ENCODE measurements at regions not wholly inside any gene's neighbourhood (a gene's known extent, or its start where the extent isn't known, plus 50 kb on each side); places are given as distances from the start of the nearest gene placed in this dataset.

DNA sequence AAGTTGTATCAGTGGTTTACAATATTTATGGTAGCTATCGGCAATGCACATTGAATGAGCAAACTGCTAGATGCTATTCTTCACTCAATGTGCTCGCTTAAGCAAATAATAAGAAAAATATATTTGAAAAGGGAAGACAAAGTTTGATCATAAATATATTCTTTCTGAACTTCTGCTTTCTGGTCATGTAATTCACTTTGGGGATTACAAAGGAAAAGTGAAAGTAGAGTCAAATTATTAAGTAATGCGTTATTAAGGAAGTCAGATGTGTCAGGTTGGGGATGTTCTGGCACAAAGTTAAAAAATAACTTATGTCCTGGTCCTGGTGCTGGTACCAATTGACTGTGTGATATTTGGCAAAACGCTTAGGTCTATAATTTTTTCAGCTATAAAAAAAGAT is 98.0 kb upstream of the TRIM77 start:
- Histone ChIP-seq H3K27me3 (ENCODE audit: insufficient read depth, low read length) (no peaks in the 10 kb centered on the region), H3K27ac (ENCODE audit: low read depth, low read length) (no peak overlapping the region), H3K9me3 (ENCODE audit: control insufficient read depth in 1 of 2, insufficient read depth in 1 of 2, low read depth in 1 of 2, low read length in 2 of 2) (no peaks in the 10 kb centered on the region), H3K9ac (ENCODE audit: low read length) (no peak overlapping the region), H3K79me2 (ENCODE audit: insufficient read depth, low read length) (no peaks in the 10 kb centered on the region), H3K4me3 (replicated peaks in 1 of 2; ENCODE audit: low read depth in 1 of 2, low read length in 2 of 2) (no peak overlapping the region), H3K36me3 (ENCODE audit: control insufficient read depth in 1 of 2, insufficient read depth in 2 of 2, low read length in 2 of 2) (no peaks in the 10 kb centered on the region), H3K4me2 (ENCODE audit: low read length) (no peak overlapping the region), H2AFZ (ENCODE audit: low read depth, low read length, poor library complexity, severe bottlenecking) (no peak overlapping the region), H4K20me1 (ENCODE audit: insufficient read depth) (no peaks in the 10 kb centered on the region), H3K4me1 (ENCODE audit: control insufficient read depth in 1 of 2, insufficient read depth in 2 of 2, low read length in 2 of 2) (no peaks in the 10 kb centered on the region), H3K9me2 (ENCODE audit: insufficient read depth) (no peaks in the 10 kb centered on the region)
- no peak for TF ChIP-seq ELF1 (IDR thresholded peaks at IDR 0.05; ENCODE audit: borderline replicate concordance, low read depth)
- TF ChIP-seq CEBPB (IDR thresholded peaks at IDR 0.05; ENCODE audit: low read depth), result no peak
- no peak for TF ChIP-seq EGR1 (IDR thresholded peaks at IDR 0.05; ENCODE audit: low read depth)
- no peak for TF ChIP-seq SP1 (IDR thresholded peaks at IDR 0.05; ENCODE audit: low read depth)
- no peak for TF ChIP-seq TCF7L2 (IDR thresholded peaks at IDR 0.05; ENCODE audit: borderline replicate concordance, extremely low read depth, insufficient read depth, insufficient read length)
- no peak for TF ChIP-seq ATF3 (IDR thresholded peaks at IDR 0.05)
- no peak for TF ChIP-seq SRF (IDR thresholded peaks at IDR 0.05; ENCODE audit: low read depth)
- TF ChIP-seq JUND (IDR thresholded peaks at IDR 0.05), result no peak
- TF ChIP-seq, protein P1, sequence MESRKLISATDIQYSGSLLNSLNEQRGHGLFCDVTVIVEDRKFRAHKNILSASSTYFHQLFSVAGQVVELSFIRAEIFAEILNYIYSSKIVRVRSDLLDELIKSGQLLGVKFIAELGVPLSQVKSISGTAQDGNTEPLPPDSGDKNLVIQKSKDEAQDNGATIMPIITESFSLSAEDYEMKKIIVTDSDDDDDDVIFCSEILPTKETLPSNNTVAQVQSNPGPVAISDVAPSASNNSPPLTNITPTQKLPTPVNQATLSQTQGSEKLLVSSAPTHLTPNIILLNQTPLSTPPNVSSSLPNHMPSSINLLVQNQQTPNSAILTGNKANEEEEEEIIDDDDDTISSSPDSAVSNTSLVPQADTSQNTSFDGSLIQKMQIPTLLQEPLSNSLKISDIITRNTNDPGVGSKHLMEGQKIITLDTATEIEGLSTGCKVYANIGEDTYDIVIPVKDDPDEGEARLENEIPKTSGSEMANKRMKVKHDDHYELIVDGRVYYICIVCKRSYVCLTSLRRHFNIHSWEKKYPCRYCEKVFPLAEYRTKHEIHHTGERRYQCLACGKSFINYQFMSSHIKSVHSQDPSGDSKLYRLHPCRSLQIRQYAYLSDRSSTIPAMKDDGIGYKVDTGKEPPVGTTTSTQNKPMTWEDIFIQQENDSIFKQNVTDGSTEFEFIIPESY (IDR thresholded peaks at IDR 0.05; ENCODE audit: extremely low read depth, insufficient replicate concordance, low read length), result no peak
- TF ChIP-seq, protein P2, sequence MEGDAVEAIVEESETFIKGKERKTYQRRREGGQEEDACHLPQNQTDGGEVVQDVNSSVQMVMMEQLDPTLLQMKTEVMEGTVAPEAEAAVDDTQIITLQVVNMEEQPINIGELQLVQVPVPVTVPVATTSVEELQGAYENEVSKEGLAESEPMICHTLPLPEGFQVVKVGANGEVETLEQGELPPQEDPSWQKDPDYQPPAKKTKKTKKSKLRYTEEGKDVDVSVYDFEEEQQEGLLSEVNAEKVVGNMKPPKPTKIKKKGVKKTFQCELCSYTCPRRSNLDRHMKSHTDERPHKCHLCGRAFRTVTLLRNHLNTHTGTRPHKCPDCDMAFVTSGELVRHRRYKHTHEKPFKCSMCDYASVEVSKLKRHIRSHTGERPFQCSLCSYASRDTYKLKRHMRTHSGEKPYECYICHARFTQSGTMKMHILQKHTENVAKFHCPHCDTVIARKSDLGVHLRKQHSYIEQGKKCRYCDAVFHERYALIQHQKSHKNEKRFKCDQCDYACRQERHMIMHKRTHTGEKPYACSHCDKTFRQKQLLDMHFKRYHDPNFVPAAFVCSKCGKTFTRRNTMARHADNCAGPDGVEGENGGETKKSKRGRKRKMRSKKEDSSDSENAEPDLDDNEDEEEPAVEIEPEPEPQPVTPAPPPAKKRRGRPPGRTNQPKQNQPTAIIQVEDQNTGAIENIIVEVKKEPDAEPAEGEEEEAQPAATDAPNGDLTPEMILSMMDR (IDR thresholded peaks at IDR 0.05 in 2 of 3, conservative IDR thresholded peaks at IDR 0.05 in 1 of 3; ENCODE audit: borderline replicate concordance in 1 of 3, insufficient read depth in 1 of 3, low read depth in 2 of 3, low read length in 2 of 3), result no peak
- no peak for TF ChIP-seq ZNF274 (IDR thresholded peaks at IDR 0.05; ENCODE audit: low read depth, low read length)
- no peak for TF ChIP-seq MAX (IDR thresholded peaks at IDR 0.05)
- no peak for TF ChIP-seq YY1 (IDR thresholded peaks at IDR 0.05; ENCODE audit: extremely low read depth, insufficient replicate concordance, low read depth, low read length)
- no peak for TF ChIP-seq RAD21 (IDR thresholded peaks at IDR 0.05; ENCODE audit: low read depth)
- no peak for TF ChIP-seq CBX3 (IDR thresholded peaks at IDR 0.05; ENCODE audit: low read depth)
- TF ChIP-seq EZH2 (IDR thresholded peaks at IDR 0.05), result no peak
- CTCF ChIA-PET, result no interaction called here
- DNase-seq (ENCODE audit: low read depth, low spot score) (no peak), ATAC-seq (no peak)
- POLR2A ChIA-PET, result no interaction called here
- intact Hi-C loops (cut with micrococcal nuclease), result loop anchor here (5.0 to 10.0 kb wide), 4 partner anchors 117 to 1057 kb away; partner anchors contain the start of gene NOX4
- RAD21 ChIA-PET (ENCODE audit: low non-redundant PET in 1 of 2, low total read pairs in 2 of 2, uncharacterized antibody in 2 of 2, unreplicated experiment in 2 of 2), result no interaction called here
- BruUV-seq (replicated peaks), result no TSS peak
